H1 (cell line): ENCODE measurements at regions not wholly inside any gene's neighbourhood (a gene's known extent, or its start where the extent isn't known, plus 50 kb on each side); places are given as distances from the start of the nearest gene placed in this dataset.

Source experiments
- CTCF ChIA-PET: fragments of 300-600 bp; sonication (Branson Sonifier 250); formaldehyde crosslinking; loops from one replicate; lab custom pipeline; 2021; ENCODE audit not compliant: partially characterized antibody; lab: Charles Lee
- POLR2A ChIA-PET: fragments of 300-600 bp; sonication (Branson Sonifier 250); formaldehyde crosslinking; loops from one replicate; lab custom pipeline; 2021; ENCODE audit warnings: inconsistent platforms; ENCODE audit not compliant: partially characterized antibody; lab: Charles Lee
- DNase-seq, 2 experiments: peaks; one replicate each; pipeline versions ENCODE4 v3.0.0 to v3.0.0-alpha.2; 2010 to 2022; ENCODE audit warnings: low spot score in 2 of 2, low read depth in 1 of 2, mixed read lengths in 1 of 2
- FAIRE-seq: peaks from 2 replicates; lab custom pipeline; 2011; peaks lifted over from hg19 to GRCh38; lab: Jason Lieb, UNC
- H2AFZ ChIP-seq: 2 replicates; pipeline ENCODE4 v1.8.1; 2012; ENCODE audit warnings: low read length, inconsistent platforms
- H2AK5ac ChIP-seq: 2 replicates; pipeline ENCODE4 v1.6.1; 2013; ENCODE audit warnings: low read depth, low read length
- H2BK120ac ChIP-seq: replicated peaks from 2 replicates; pipeline ENCODE3; 2013; ENCODE audit warnings: low read depth, low read length, inconsistent platforms
- H2BK12ac ChIP-seq: 2 replicates; pipeline ENCODE4 v1.6.1; 2013; ENCODE audit warnings: low read depth, low read length
- H2BK15ac ChIP-seq: 2 replicates; pipeline ENCODE4 v1.6.1; 2013; ENCODE audit warnings: low read length
- H2BK20ac ChIP-seq: 2 replicates; pipeline ENCODE4 v1.6.1; 2013; ENCODE audit warnings: low read length
- H2BK5ac ChIP-seq: 2 replicates; pipeline ENCODE4 v1.6.1; 2013; ENCODE audit warnings: low read depth, low read length
- H3K14ac ChIP-seq: 2 replicates; pipeline ENCODE4 v1.6.1; 2013; ENCODE audit warnings: inconsistent platforms; ENCODE audit not compliant: insufficient read length
- H3K18ac ChIP-seq: 2 replicates; pipeline ENCODE4 v1.6.1; 2013; ENCODE audit warnings: low read length; ENCODE audit errors: extremely low read depth
- H3K23ac ChIP-seq: 2 replicates; pipeline ENCODE4 v1.6.1; 2013; ENCODE audit warnings: inconsistent platforms; ENCODE audit not compliant: insufficient read length
- H3K23me2 ChIP-seq: 2 replicates; pipeline ENCODE4 v1.6.1; 2013; ENCODE audit warnings: low read depth, low read length
- H3K27ac ChIP-seq: 2 replicates; pipeline ENCODE4 v1.6.1; 2011; ENCODE audit warnings: low read depth, low read length, inconsistent platforms
- H3K27me3 ChIP-seq, 4 experiments: replicated peaks in 1 of 4; 1 replicate in 1 of 4; 2 replicates in 3 of 4; pipeline versions ENCODE4 v1.6.1 to v1.8.1; 2011 to 2013; ENCODE audit warnings: low read length in 3 of 4, mild to moderate bottlenecking in 3 of 4, inconsistent platforms in 2 of 4, mixed read lengths in 2 of 4, moderate library complexity in 1 of 4; ENCODE audit not compliant: control insufficient read depth in 3 of 4, insufficient read depth in 3 of 4; ENCODE audit errors: extremely low read depth in 1 of 4
- H3K36me3 ChIP-seq, 4 experiments: 2 replicates each; pipeline versions ENCODE4 v1.6.1 to v1.8.1; 2011 to 2013; ENCODE audit warnings: mild to moderate bottlenecking in 4 of 4, low read length in 3 of 4, moderate library complexity in 2 of 4, control low read depth in 1 of 4, inconsistent platforms in 1 of 4; ENCODE audit not compliant: insufficient read depth in 4 of 4, control insufficient read depth in 2 of 4
- H3K4ac ChIP-seq: replicated peaks from 2 replicates; pipeline ENCODE3; 2013; ENCODE audit warnings: low read length, low read depth, mixed read lengths, inconsistent platforms; ENCODE audit not compliant: insufficient read length
- H3K4me1 ChIP-seq, 4 experiments: replicated peaks in 1 of 4; 1 replicate in 1 of 4; 2 replicates in 3 of 4; pipeline versions ENCODE4 v1.6.1 to v1.8.1; 2011 to 2013; ENCODE audit warnings: low read length in 3 of 4, inconsistent platforms in 2 of 4, mixed read lengths in 1 of 4; ENCODE audit not compliant: insufficient read depth in 4 of 4, control insufficient read depth in 3 of 4
- H3K4me2 ChIP-seq, 2 experiments: 2 replicates each; pipeline versions ENCODE4 v1.6.1 to v1.8.1; 2011 to 2013; ENCODE audit warnings: low read depth in 2 of 2, low read length in 2 of 2, control low read depth in 1 of 2, inconsistent platforms in 1 of 2, mild to moderate bottlenecking in 1 of 2; ENCODE audit not compliant: insufficient read depth in 1 of 2
- H3K4me3 ChIP-seq, 4 experiments: fragments of 200-600, 300-600 bp in 1 of 4; sonication (generic), shearing (Covaris generic), sonication (Bioruptor Twin) in 1 of 4; 2 replicates each; pipeline versions ENCODE4 v1.5.1 to v1.8.1; 2011 to 2016; ENCODE audit warnings: low read length in 4 of 4, low read depth in 3 of 4, control low read depth in 2 of 4, inconsistent platforms in 2 of 4, mild to moderate bottlenecking in 2 of 4, mixed read lengths in 1 of 4, moderate library complexity in 1 of 4; ENCODE audit not compliant: insufficient read depth in 2 of 4; ENCODE audit errors: extremely low read depth in 1 of 4
- H3K56ac ChIP-seq: replicated peaks from 2 replicates; pipeline ENCODE3; 2013; ENCODE audit warnings: low read depth, mild to moderate bottlenecking, mixed read lengths, low read length, inconsistent platforms; ENCODE audit not compliant: insufficient read length
- H3K79me1 ChIP-seq: 2 replicates; pipeline ENCODE4 v1.6.1; 2013; ENCODE audit warnings: low read depth, low read length, control low read depth
- H3K79me2 ChIP-seq, 2 experiments: 2 replicates each; pipeline versions ENCODE4 v1.6.1 to v1.8.1; 2012 to 2013; ENCODE audit warnings: low read length in 2 of 2, mild to moderate bottlenecking in 2 of 2, inconsistent platforms in 1 of 2; ENCODE audit not compliant: insufficient read depth in 2 of 2, control insufficient read depth in 1 of 2
- H3K9ac ChIP-seq, 4 experiments: replicated peaks in 1 of 4; 1 replicate in 1 of 4; 2 replicates in 3 of 4; pipeline versions ENCODE4 v1.6.1 to v1.8.1; 2011 to 2013; ENCODE audit warnings: low read depth in 3 of 4, low read length in 3 of 4, control low read depth in 2 of 4, mild to moderate bottlenecking in 2 of 4, moderate library complexity in 2 of 4, inconsistent platforms in 1 of 4; ENCODE audit errors: extremely low read depth in 1 of 4
- H3K9me3 ChIP-seq, 2 experiments: 2 replicates each; pipeline versions ENCODE4 v1.6.1 to v1.8.1; 2012 to 2013; ENCODE audit warnings: mild to moderate bottlenecking in 2 of 2, moderate library complexity in 2 of 2, control low read depth in 1 of 2, inconsistent platforms in 1 of 2, low read depth in 1 of 2, low read length in 1 of 2, mixed read lengths in 1 of 2; ENCODE audit not compliant: insufficient read depth in 2 of 2
- H4K20me1 ChIP-seq, 2 experiments: replicated peaks in 1 of 2; 2 replicates each; pipeline versions ENCODE3 to v1.8.1; 2011 to 2013; ENCODE audit warnings: inconsistent platforms in 2 of 2, low read length in 2 of 2, mild to moderate bottlenecking in 1 of 2; ENCODE audit not compliant: insufficient read depth in 2 of 2, control insufficient read depth in 1 of 2
- H4K5ac ChIP-seq: 2 replicates; pipeline ENCODE4 v1.6.1; 2013; ENCODE audit warnings: low read length, low read depth, mixed read lengths, inconsistent platforms; ENCODE audit not compliant: insufficient read length
- H4K8ac ChIP-seq: 2 replicates; pipeline ENCODE4 v1.8.0; 2013; ENCODE audit warnings: mild to moderate bottlenecking, moderate library complexity, low read length, inconsistent platforms; ENCODE audit not compliant: insufficient read depth; ENCODE audit errors: extremely low read depth
- H4K91ac ChIP-seq: replicated peaks from 2 replicates; pipeline ENCODE3; 2013; ENCODE audit warnings: low read length, mixed read lengths, inconsistent platforms; ENCODE audit not compliant: insufficient read length
- CTBP2 ChIP-seq: IDR thresholded peaks from 2 replicates; pipeline ENCODE4 v1.7.0; 2011; ENCODE audit warnings: borderline replicate concordance, mild to moderate bottlenecking, moderate library complexity, mixed read lengths, low read length; ENCODE audit not compliant: insufficient read depth, insufficient read length
- KDM1A ChIP-seq: fragments of 200-600, 300-600 bp; sonication (generic); IDR thresholded peaks from 2 replicates; pipeline ENCODE4 v1.7.1; 2016; ENCODE audit warnings: mild to moderate bottlenecking, low read length, borderline replicate concordance
- KDM4A ChIP-seq: IDR thresholded peaks from one replicate; pipeline ENCODE4 v1.7.1; 2012; ENCODE audit warnings: low read depth, mild to moderate bottlenecking, moderate library complexity, low read length, inconsistent platforms; ENCODE audit not compliant: severe bottlenecking
- NRF1 ChIP-seq: IDR thresholded peaks from 2 replicates; pipeline ENCODE4 v1.6.1; 2011; ENCODE audit warnings: mild to moderate bottlenecking, low read depth, low read length, improper control_type of control experiment
- PHF8 ChIP-seq: fragments of 200-600 bp; sonication (generic); conservative IDR thresholded peaks from 2 replicates; pipeline ENCODE4 v1.7.1; 2012; ENCODE audit warnings: low read depth, mild to moderate bottlenecking, inconsistent platforms, low read length, moderate library complexity
- RBBP5 ChIP-seq: IDR thresholded peaks from 2 replicates; pipeline ENCODE4 v1.7.1; 2012; ENCODE audit warnings: low read depth, mild to moderate bottlenecking, inconsistent platforms, low read length, moderate library complexity, borderline replicate concordance
- SIN3A ChIP-seq, 2 experiments: IDR thresholded peaks in 1 of 2; conservative IDR thresholded peaks in 1 of 2; 2 replicates each; pipeline ENCODE4 v1.6.1; 2011 to 2012; ENCODE audit warnings: low read length in 2 of 2, improper control_type of control experiment in 1 of 2, low read depth in 1 of 2, mild to moderate bottlenecking in 1 of 2
- SUZ12 ChIP-seq: fragments of 200-600 bp; sonication (generic); IDR thresholded peaks from 2 replicates; pipeline ENCODE4 v1.6.1; 2012; ENCODE audit warnings: mild to moderate bottlenecking, inconsistent platforms, low read length, moderate library complexity, mixed read lengths
- TAF7 ChIP-seq: optimal IDR thresholded peaks from 2 replicates; pipeline ENCODE3; 2011; ENCODE audit warnings: low read depth, mild to moderate bottlenecking, inconsistent platforms, low read length, moderate library complexity, borderline replicate concordance
- TBP ChIP-seq: IDR thresholded peaks from 2 replicates; pipeline ENCODE4 v1.6.1; 2011; ENCODE audit warnings: low read depth, low read length, improper control_type of control experiment
- YY1 ChIP-seq: IDR thresholded peaks from 2 replicates; pipeline ENCODE4 v1.6.1; 2011; ENCODE audit warnings: low read depth, mild to moderate bottlenecking, low read length
- WGBS, 2 experiments: shearing (Covaris generic) in 1 of 2; methylation state at CpG; one replicate each; pipeline versions ENCODE4 v1.1.6 to v1.1.7; 2013 to 2015; ENCODE audit warnings: low lambda C conversion rate in 2 of 2, mixed read lengths in 2 of 2, inconsistent platforms in 1 of 2, low coverage in 1 of 2, missing lambda C conversion rate in 1 of 2; ENCODE audit not compliant: insufficient replicate concordance in 2 of 2, insufficient coverage in 1 of 2, insufficient read length in 1 of 2; ENCODE audit errors: extremely low coverage in 1 of 2, missing lambda C conversion rate in 1 of 2; 5-methylcytosine and 5-hydroxymethylcytosine counted together

DNA sequence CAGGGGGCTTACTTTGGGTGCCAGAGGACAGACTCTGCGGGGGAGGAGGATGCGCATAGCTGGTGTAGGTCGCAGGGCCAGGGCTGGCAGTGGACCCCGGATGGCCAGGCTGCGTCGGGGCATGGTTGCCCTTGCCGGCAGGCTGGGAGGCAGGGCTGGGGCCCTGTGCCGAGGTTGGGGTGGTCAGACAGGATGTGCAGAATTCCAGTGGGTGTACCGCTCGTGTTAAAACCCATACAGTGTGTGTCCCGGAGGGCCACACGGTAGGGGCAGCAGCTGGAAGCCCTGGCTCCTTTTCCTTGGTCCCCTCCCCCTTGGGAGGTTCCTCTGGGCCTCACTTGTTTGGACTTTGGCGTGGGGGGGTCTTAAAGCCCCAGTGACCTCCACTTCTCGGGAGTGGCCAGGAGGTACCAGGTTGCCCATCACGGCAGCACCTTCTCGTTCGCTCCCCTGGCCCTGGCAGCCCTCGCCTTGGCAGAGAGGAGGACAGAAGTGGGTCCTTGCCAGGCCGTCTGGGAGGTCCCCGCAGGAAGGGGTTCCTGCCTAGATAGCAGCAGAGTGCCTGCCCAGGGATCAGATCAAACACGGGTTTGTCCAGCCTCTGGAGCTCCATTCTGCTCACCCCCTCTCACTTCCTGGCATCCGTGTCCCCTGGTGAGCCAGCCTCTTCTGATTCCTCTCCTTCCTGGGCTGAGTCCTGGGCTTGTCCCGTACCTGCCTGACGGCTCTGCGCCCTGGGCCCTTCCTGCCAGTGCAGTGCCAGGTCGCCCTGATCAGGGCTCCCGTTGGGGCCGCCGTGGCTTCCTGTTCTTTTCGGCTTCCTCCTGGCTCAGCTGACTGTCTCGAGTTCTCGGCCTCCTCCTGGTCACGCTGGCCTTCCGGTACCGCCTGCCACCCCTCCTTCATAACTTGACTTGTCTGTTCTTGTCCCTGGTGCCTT is 56.7 kb upstream of the HGFAC start:
- Histone ChIP-seq H2AK5ac (peak overlapping the region; percentile 91; the same call in 1 of the 2 replicates), H3K56ac (no peak overlapping the region), H2BK12ac (peak overlapping the region; percentile 55; the same call in 1 of the 2 replicates), H4K5ac (no peak overlapping the region), H3K23ac (no peak overlapping the region), H3K79me2 (no peaks in the 10 kb centered on the region), H3K27ac (no peak overlapping the region), H3K36me3 (no peaks in the 10 kb centered on the region), H2BK5ac (peak overlapping the region; percentile 78), H3K4ac (peak overlapping the region; percentile 57), H2BK20ac (peak overlapping the region; percentile 61; the same call in 1 of the 2 replicates), H3K23me2 (no peaks in the 10 kb centered on the region), H3K4me2 (no peak overlapping the region), H3K79me1 (peaks cover 2% of the 10 kb centered on the region; the same call in 1 of the 2 replicates), H2BK120ac (no peak overlapping the region), H3K18ac (peak overlapping the region; percentile 48; the same call in 1 of the 2 replicates), H3K4me1 (peaks cover 0 to 28% (median 19%) of the 10 kb centered on the region in 4 experiments; a peak in 6 of 7 replicates), H3K27me3 (no peaks in the 10 kb centered on the region; a peak in 1 of 7 replicates), H2BK15ac (peak overlapping the region; percentile 29; the same call in 1 of the 2 replicates), H4K91ac (peak overlapping the region; percentile 72), H3K9me3 (peaks cover 14 to 15% of the 10 kb centered on the region in 2 experiments), H3K14ac (no peak overlapping the region), H2AFZ (no peak overlapping the region), H3K4me3 (no peak overlapping the region), H3K9ac (no peak overlapping the region), H4K8ac (no peak overlapping the region; the same call in 1 of the 2 replicates), H4K20me1 (no peaks in the 10 kb centered on the region)
- DNase-seq, result peak in 1 of 2 experiments; percentile 46
- CTCF ChIA-PET, result no interaction called here
- POLR2A ChIA-PET, result no interaction called here
- no peak for FAIRE-seq
- 93% methylated on average over 33 of the region's 35 CpGs; no CpG with 5 or more reads in 1 of the 2 experiments for WGBS, 2 experiments
- TF ChIP-seq KDM4A (no peak), PHF8 (no peak), CTBP2 (no peak), TAF7 (no peak), YY1 (no peak), SIN3A (conservative IDR thresholded peaks at IDR 0.05 in 1 of 2, IDR thresholded peaks at IDR 0.05 in 1 of 2; ENCODE audit: low read depth in 1 of 2, low read length in 2 of 2) (no peak), NRF1 (no peak), RBBP5 (no peak), SUZ12 (no peak), KDM1A (no peak), TBP (no peak)
